ENCODE measurements at regions not wholly inside any gene's neighbourhood (a gene's known extent, or its start where the extent isn't known, plus 50 kb on each side); places are given as distances from the start of the nearest gene placed in this dataset.

DNA sequence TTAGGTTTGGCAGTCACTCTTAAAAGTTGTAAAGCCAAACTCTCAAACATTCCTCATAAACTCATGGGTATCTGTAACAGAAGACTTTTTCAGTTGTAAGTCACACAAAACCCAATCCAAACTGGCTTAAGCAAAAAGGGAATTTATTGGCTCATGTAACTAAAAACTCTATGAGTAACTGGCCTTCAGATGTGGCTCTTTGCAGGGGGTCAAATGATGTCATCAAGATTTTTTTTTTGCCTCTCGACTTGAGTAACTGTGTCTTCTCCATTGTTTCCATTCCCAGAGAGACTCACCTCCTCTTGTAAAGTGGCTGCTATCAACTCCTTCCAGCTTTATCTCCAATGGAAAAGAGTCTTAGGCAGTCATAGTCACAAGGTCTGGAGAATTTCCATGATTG is 645.0 kb downstream of the DHX35 start:
- H3K27me3 Mint-ChIP-seq (ENCODE audit: low read depth) = peaks cover 19% of the 10 kb centered on the region
- H3K4me3 Mint-ChIP-seq = no peak overlapping the region
- DNase-seq (ENCODE audit: low spot score) = no peak
- POLR2A ChIA-PET = no interaction called here
- H3K36me3 Mint-ChIP-seq = no peaks in the 10 kb centered on the region
- ATAC-seq = no peak
- CTCF ChIA-PET = no interaction called here
- peaks cover 27% of the 10 kb centered on the region for H3K9me3 Mint-ChIP-seq
- TF ChIP-seq MXD4 (CRISPR knock-in tag; IDR thresholded peaks at IDR 0.05; ENCODE audit: borderline replicate concordance) (no peak), RORB (CRISPR knock-in tag; IDR thresholded peaks at IDR 0.05) (no peak), ZNF396 (CRISPR knock-in tag; IDR thresholded peaks at IDR 0.05; ENCODE audit: borderline replicate concordance) (no peak), TEAD4 (CRISPR knock-in tag; IDR thresholded peaks at IDR 0.05) (no peak), ZNF121 (CRISPR knock-in tag; IDR thresholded peaks at IDR 0.05) (no peak), ZNF138 (CRISPR knock-in tag; conservative IDR thresholded peaks at IDR 0.05) (no peak), TEAD1 (CRISPR knock-in tag; IDR thresholded peaks at IDR 0.05) (no peak)
- TF ChIP-seq, protein P1, sequence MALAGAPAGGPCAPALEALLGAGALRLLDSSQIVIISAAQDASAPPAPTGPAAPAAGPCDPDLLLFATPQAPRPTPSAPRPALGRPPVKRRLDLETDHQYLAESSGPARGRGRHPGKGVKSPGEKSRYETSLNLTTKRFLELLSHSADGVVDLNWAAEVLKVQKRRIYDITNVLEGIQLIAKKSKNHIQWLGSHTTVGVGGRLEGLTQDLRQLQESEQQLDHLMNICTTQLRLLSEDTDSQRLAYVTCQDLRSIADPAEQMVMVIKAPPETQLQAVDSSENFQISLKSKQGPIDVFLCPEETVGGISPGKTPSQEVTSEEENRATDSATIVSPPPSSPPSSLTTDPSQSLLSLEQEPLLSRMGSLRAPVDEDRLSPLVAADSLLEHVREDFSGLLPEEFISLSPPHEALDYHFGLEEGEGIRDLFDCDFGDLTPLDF (CRISPR knock-in tag; IDR thresholded peaks at IDR 0.05) = no peak
- TF ChIP-seq, protein P2, sequence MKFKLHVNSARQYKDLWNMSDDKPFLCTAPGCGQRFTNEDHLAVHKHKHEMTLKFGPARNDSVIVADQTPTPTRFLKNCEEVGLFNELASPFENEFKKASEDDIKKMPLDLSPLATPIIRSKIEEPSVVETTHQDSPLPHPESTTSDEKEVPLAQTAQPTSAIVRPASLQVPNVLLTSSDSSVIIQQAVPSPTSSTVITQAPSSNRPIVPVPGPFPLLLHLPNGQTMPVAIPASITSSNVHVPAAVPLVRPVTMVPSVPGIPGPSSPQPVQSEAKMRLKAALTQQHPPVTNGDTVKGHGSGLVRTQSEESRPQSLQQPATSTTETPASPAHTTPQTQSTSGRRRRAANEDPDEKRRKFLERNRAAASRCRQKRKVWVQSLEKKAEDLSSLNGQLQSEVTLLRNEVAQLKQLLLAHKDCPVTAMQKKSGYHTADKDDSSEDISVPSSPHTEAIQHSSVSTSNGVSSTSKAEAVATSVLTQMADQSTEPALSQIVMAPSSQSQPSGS (CRISPR knock-in tag; IDR thresholded peaks at IDR 0.05; ENCODE audit: borderline replicate concordance, low read depth) = no peak
- TF ChIP-seq, protein P3, sequence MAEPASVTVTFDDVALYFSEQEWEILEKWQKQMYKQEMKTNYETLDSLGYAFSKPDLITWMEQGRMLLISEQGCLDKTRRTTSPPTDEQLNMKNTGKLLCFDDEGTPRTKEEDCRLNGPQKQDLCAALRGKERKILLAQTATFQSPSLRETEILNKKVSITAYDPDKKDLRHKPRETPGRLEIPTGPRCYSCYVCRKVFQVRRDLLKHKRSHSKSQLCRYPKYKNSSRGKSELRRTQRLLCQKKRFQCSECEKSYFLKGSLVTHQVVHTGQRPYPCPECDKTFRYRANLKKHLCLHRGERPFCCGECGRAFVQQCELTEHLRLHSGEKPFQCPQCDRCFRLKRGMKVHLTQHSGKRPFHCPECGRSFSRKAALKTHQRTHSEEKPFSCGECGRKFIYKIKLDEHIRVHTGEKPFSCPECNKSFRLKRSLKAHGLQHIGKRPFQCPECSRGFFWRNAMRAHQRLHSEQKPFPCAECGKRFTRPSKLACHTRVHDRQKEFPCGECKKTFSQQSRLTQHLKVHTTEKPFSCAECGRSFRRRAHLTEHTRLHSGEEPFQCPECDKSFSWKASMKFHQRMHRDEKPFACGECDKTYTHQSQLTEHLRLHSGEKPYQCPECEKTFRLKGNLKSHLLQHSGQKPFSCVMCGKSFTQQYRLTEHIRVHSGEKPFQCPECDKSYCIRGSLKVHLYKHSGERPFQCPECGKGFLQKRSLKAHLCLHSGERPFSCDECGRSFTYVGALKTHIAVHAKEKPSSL (CRISPR knock-in tag; conservative IDR thresholded peaks at IDR 0.05) = no peak
- TF ChIP-seq, protein P4, sequence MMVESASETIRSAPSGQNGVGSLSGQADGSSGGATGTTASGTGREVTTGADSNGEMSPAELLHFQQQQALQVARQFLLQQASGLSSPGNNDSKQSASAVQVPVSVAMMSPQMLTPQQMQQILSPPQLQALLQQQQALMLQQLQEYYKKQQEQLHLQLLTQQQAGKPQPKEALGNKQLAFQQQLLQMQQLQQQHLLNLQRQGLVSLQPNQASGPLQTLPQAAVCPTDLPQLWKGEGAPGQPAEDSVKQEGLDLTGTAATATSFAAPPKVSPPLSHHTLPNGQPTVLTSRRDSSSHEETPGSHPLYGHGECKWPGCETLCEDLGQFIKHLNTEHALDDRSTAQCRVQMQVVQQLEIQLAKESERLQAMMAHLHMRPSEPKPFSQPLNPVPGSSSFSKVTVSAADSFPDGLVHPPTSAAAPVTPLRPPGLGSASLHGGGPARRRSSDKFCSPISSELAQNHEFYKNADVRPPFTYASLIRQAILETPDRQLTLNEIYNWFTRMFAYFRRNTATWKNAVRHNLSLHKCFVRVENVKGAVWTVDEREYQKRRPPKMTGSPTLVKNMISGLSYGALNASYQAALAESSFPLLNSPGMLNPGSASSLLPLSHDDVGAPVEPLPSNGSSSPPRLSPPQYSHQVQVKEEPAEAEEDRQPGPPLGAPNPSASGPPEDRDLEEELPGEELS (CRISPR knock-in tag; IDR thresholded peaks at IDR 0.05) = no peak
- TF ChIP-seq, protein P5, sequence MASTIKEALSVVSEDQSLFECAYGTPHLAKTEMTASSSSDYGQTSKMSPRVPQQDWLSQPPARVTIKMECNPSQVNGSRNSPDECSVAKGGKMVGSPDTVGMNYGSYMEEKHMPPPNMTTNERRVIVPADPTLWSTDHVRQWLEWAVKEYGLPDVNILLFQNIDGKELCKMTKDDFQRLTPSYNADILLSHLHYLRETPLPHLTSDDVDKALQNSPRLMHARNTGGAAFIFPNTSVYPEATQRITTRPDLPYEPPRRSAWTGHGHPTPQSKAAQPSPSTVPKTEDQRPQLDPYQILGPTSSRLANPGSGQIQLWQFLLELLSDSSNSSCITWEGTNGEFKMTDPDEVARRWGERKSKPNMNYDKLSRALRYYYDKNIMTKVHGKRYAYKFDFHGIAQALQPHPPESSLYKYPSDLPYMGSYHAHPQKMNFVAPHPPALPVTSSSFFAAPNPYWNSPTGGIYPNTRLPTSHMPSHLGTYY (CRISPR knock-in tag; IDR thresholded peaks at IDR 0.05) = no peak
- TF ChIP-seq, protein P6, sequence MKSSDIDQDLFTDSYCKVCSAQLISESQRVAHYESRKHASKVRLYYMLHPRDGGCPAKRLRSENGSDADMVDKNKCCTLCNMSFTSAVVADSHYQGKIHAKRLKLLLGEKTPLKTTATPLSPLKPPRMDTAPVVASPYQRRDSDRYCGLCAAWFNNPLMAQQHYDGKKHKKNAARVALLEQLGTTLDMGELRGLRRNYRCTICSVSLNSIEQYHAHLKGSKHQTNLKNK (CRISPR knock-in tag; IDR thresholded peaks at IDR 0.05) = no peak
- no peak overlapping the region for H3K27ac Mint-ChIP-seq
- H3K4me1 Mint-ChIP-seq = peaks cover 13% of the 10 kb centered on the region

DNA sequence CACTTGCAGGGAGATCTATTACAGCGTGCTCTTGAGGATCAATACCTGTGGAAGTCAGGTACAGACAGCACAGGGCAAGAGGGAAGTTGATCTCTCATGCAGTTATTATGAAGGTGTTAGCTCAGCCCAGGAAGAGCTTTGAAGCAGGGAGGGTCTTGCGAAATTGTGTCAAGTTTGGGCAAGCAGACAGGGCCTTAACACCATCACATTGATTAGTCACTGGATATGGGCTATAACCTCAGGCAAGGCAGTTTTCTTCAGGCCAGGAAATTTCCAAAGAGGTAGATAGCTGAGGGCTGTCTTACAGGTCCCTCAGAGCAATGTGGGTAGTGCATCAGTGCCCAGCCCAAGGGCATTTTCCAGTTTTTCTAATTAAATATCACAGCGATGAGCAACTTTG is 643.8 kb downstream of the DHX35 start:
- no peak overlapping the region for H3K4me3 Mint-ChIP-seq
- H3K9me3 Mint-ChIP-seq = peaks cover 19% of the 10 kb centered on the region
- ChIA-PET POLR2A (no interaction called here), CTCF (no interaction called here)
- H3K36me3 Mint-ChIP-seq = no peaks in the 10 kb centered on the region
- H3K27ac Mint-ChIP-seq = no peak overlapping the region
- DNase-seq (ENCODE audit: low spot score) (no peak), ATAC-seq (no peak)
- H3K4me1 Mint-ChIP-seq = peaks cover 13% of the 10 kb centered on the region
- peaks cover 19% of the 10 kb centered on the region for H3K27me3 Mint-ChIP-seq (ENCODE audit: low read depth)
- TF ChIP-seq, protein P7, sequence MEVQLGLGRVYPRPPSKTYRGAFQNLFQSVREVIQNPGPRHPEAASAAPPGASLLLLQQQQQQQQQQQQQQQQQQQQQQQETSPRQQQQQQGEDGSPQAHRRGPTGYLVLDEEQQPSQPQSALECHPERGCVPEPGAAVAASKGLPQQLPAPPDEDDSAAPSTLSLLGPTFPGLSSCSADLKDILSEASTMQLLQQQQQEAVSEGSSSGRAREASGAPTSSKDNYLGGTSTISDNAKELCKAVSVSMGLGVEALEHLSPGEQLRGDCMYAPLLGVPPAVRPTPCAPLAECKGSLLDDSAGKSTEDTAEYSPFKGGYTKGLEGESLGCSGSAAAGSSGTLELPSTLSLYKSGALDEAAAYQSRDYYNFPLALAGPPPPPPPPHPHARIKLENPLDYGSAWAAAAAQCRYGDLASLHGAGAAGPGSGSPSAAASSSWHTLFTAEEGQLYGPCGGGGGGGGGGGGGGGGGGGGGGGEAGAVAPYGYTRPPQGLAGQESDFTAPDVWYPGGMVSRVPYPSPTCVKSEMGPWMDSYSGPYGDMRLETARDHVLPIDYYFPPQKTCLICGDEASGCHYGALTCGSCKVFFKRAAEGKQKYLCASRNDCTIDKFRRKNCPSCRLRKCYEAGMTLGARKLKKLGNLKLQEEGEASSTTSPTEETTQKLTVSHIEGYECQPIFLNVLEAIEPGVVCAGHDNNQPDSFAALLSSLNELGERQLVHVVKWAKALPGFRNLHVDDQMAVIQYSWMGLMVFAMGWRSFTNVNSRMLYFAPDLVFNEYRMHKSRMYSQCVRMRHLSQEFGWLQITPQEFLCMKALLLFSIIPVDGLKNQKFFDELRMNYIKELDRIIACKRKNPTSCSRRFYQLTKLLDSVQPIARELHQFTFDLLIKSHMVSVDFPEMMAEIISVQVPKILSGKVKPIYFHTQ (CRISPR knock-in tag; IDR thresholded peaks at IDR 0.05) = no peak
- TF ChIP-seq, protein P8, sequence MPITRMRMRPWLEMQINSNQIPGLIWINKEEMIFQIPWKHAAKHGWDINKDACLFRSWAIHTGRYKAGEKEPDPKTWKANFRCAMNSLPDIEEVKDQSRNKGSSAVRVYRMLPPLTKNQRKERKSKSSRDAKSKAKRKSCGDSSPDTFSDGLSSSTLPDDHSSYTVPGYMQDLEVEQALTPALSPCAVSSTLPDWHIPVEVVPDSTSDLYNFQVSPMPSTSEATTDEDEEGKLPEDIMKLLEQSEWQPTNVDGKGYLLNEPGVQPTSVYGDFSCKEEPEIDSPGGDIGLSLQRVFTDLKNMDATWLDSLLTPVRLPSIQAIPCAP (CRISPR knock-in tag; IDR thresholded peaks at IDR 0.05) = no peak
- TF ChIP-seq KAT7 (CRISPR knock-in tag; IDR thresholded peaks at IDR 0.05; ENCODE audit: borderline replicate concordance) = no peak
- no peak for TF ChIP-seq ZNF263 (CRISPR knock-in tag; IDR thresholded peaks at IDR 0.05; ENCODE audit: low read depth)
- TF ChIP-seq MXD4 (CRISPR knock-in tag; IDR thresholded peaks at IDR 0.05; ENCODE audit: borderline replicate concordance) = no peak
- TF ChIP-seq ZNF671 (CRISPR knock-in tag; IDR thresholded peaks at IDR 0.05) = no peak
- no peak for TF ChIP-seq SP1 (CRISPR knock-in tag; conservative IDR thresholded peaks at IDR 0.05)

Data from WTC11 (cell line).